Psoas muscle (tissue), 7 donors: ENCODE measurements at regions not wholly inside any gene's neighbourhood (a gene's known extent, or its start where the extent isn't known, plus 50 kb on each side); places are given as distances from the start of the nearest gene placed in this dataset.

Experiments used
- ATAC-seq, 4 donors: fragments of 200-7000 bp; cut with Tn5 transposase; one replicate each; pipeline ENCODE4 v1.9.1; 2020; ENCODE audit warnings: moderate library complexity in 3 of 4, mild to moderate bottlenecking in 2 of 4
- DNase-seq, 2 donors: peaks; one replicate each; pipeline ENCODE4 v3.0.0-alpha.2; 2020
- H3K27ac ChIP-seq: fragments of 200-600 bp; one replicate; pipeline ENCODE4 v1.8.0; 2022
- H3K27me3 ChIP-seq, 3 donors: fragments of 200-600 bp in 1 of 3; one replicate each; pipeline versions ENCODE4 v1.6.1 to v1.8.0; 2013 to 2022; ENCODE audit warnings: low read length in 2 of 3, mild to moderate bottlenecking in 2 of 3, moderate library complexity in 1 of 3; ENCODE audit not compliant: insufficient read depth in 3 of 3
- H3K36me3 ChIP-seq, 2 donors: fragments of 200-600 bp in 1 of 2; one replicate each; pipeline versions ENCODE4 v1.6.1 to v1.8.0; 2013 to 2022; ENCODE audit warnings: low read depth in 1 of 2, mild to moderate bottlenecking in 1 of 2, moderate library complexity in 1 of 2; ENCODE audit not compliant: insufficient read depth in 1 of 2
- H3K4me1 ChIP-seq: fragments of 200-600 bp; one replicate; pipeline ENCODE4 v1.8.0; 2022
- H3K4me3 ChIP-seq: fragments of 200-600 bp; one replicate; pipeline ENCODE4 v1.8.0; 2022; ENCODE audit warnings: mild to moderate bottlenecking
- H3K9me3 ChIP-seq: fragments of 200-600 bp; one replicate; pipeline ENCODE4 v1.8.0; 2022
- WGBS, 3 donors: extraction: QIAGEN DNeasy Blood & Tissue Kit; methylation state at CpG; one replicate each; pipeline versions ENCODE4 v1.1.6 to v1.1.7; 2013; 5-methylcytosine and 5-hydroxymethylcytosine counted together
- intact Hi-C, 2 donors: fragments of 100-400 bp; cut with DNase I; formaldehyde crosslinking; loops; one replicate each; pipeline versions ENCODE4 v1.11.0 to v1.14.2; 2022
- TF ChIP-seq, protein P1 (sequence below): fragments of 200-600 bp; IDR thresholded peaks from one replicate; pipeline ENCODE4 v1.8.0; 2022; ENCODE audit warnings: antibody characterized with exemption
- donor health status: healthy with polysubstance abuse.
- donor health status: DM: no; HTN: no; CAD: no; lungs with moderate emphysema.
- donor health status: Bipolar disorder and iron deficiency.
- donor health status: healthy.
- donor health status: DM: yes; HTN: yes; CAD: no.
- donor health status: DM: no; HTN: no; CAD: no.
- donor health status: DM: yes; HTN: yes; CAD: no.

DNA sequence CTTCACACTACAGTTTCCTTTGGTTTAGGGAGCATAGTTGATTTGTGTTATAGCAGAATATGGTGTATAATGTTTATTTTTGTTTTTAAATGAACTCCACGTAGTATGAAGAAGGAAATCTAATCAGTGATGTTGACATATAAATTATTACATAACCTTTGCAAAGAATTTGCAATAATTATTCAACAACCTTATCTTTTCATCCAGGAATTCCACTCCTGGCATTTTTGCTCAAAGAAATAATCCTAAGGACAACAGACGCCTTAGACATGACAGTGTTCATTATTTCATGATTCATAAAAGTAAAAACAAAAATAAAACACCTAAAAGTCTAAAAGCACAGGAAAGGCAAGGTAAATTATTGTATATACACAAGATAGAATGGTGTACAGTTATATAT lies 229.2 kb downstream of the EPM2A start:
- DNase-seq = no peak
- TF ChIP-seq, protein P1, sequence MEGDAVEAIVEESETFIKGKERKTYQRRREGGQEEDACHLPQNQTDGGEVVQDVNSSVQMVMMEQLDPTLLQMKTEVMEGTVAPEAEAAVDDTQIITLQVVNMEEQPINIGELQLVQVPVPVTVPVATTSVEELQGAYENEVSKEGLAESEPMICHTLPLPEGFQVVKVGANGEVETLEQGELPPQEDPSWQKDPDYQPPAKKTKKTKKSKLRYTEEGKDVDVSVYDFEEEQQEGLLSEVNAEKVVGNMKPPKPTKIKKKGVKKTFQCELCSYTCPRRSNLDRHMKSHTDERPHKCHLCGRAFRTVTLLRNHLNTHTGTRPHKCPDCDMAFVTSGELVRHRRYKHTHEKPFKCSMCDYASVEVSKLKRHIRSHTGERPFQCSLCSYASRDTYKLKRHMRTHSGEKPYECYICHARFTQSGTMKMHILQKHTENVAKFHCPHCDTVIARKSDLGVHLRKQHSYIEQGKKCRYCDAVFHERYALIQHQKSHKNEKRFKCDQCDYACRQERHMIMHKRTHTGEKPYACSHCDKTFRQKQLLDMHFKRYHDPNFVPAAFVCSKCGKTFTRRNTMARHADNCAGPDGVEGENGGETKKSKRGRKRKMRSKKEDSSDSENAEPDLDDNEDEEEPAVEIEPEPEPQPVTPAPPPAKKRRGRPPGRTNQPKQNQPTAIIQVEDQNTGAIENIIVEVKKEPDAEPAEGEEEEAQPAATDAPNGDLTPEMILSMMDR = no peak
- no peak for ATAC-seq
- Histone ChIP-seq H3K4me1 (peaks cover 12% of the 10 kb centered on the region), H3K27ac (no peak overlapping the region), H3K9me3 (peaks cover 18% of the 10 kb centered on the region), H3K36me3 (no peaks in the 10 kb centered on the region), H3K27me3 (no peaks in the 10 kb centered on the region), H3K4me3 (no peak overlapping the region)
- intact Hi-C loops = no loop called here
- WGBS, 3 donors = 40 to 58% (median 43%) methylated on average over 2 of the region's 2 CpGs

DNA sequence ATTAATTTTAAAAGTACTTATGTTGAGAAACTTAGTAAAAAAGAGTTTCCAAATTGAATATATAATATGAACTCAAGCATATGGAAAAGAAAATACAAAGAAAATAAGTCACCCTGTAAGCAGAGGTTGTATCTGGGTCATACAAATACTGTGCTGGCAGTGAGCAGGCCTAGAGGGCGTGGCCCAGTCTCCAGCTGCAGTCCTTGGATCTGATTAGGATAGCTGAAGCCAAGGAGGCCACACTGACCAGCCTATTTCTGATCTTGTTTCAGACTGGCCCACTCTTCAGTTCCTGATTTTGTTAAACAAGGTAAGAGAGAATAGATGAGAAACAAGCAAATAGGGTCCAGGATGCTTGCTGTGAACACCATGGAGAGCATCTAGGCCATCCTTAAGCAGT lies 228.8 kb downstream of the EPM2A start:
- TF ChIP-seq, protein P1 = no peak
- H3K4me1 ChIP-seq = peaks cover 12% of the 10 kb centered on the region
- 0 to 31% (median 2%) methylated on average over 1 of the region's 1 CpG for WGBS, 3 donors
- no peak overlapping the region for H3K27ac ChIP-seq
- DNase-seq = peak in 1 of 2 donors; percentile 72
- H3K4me3 ChIP-seq = no peak overlapping the region
- peaks cover 19% of the 10 kb centered on the region for H3K9me3 ChIP-seq
- no peaks in the 10 kb centered on the region for H3K27me3 ChIP-seq
- peak in 3 of 4 donors; percentile 87 to 95 (median 91) for ATAC-seq
- intact Hi-C loops = no loop called here
- H3K36me3 ChIP-seq = no peaks in the 10 kb centered on the region

DNA sequence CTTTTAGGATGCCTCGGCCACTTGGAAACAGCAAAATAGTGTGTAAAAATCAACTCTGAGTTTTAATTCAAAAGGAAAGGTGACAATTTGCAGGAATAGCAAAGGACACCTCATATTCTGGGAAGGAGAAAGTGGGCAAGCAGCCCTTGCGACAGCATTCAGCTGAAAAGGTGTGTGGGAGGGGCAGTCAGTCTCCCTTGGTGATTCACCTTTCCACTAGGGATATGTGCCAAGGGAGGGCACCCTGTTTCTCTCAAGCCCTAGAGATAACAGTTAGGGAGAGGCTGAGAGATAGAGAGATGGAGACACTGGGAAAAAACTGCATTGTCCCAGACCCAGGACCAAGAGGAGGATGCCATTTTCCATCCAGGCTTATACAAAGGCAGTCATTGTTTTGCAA lies 228.1 kb downstream of the EPM2A start:
- intact Hi-C loops = no loop called here
- ATAC-seq = no peak
- TF ChIP-seq, protein P1 = no peak
- peaks cover 19% of the 10 kb centered on the region for H3K9me3 ChIP-seq
- no peak for DNase-seq
- H3K27ac ChIP-seq = no peak overlapping the region
- no peak overlapping the region for H3K4me3 ChIP-seq
- H3K27me3 ChIP-seq = no peaks in the 10 kb centered on the region
- 93 to 97% (median 96%) methylated on average over 2 of the region's 2 CpGs for WGBS, 3 donors
- H3K4me1 ChIP-seq = peaks cover 12% of the 10 kb centered on the region
- no peaks in the 10 kb centered on the region for H3K36me3 ChIP-seq

DNA sequence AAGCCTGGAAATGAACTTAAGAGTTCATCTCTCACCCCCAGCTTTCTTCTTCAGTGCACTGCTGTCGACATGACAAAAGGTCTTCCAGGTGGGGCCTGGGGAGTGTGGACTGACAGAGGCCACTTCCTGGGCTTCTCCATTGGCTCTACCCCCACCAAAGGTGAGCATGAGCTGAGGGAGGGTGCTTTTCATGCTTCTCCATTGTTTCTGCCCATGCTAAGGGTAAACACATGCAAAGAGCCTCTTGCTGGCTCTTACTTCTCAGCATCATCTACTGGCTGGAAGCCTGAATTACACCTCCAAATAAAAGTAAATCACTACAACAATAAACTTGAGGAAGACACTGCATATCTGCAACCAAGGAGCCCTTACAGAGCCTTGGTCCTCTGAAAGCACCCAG lies 227.2 kb downstream of the EPM2A start:
- no peaks in the 10 kb centered on the region for H3K36me3 ChIP-seq
- DNase-seq = no peak
- peaks cover 12% of the 10 kb centered on the region for H3K4me1 ChIP-seq
- peaks cover 19% of the 10 kb centered on the region for H3K9me3 ChIP-seq
- H3K27me3 ChIP-seq = no peaks in the 10 kb centered on the region
- TF ChIP-seq, protein P1 = no peak
- ATAC-seq = no peak
- 67 to 81% (median 75%) methylated on average over 1 of the region's 1 CpG for WGBS, 3 donors
- H3K27ac ChIP-seq = no peak overlapping the region
- intact Hi-C loops = no loop called here
- H3K4me3 ChIP-seq = no peak overlapping the region

DNA sequence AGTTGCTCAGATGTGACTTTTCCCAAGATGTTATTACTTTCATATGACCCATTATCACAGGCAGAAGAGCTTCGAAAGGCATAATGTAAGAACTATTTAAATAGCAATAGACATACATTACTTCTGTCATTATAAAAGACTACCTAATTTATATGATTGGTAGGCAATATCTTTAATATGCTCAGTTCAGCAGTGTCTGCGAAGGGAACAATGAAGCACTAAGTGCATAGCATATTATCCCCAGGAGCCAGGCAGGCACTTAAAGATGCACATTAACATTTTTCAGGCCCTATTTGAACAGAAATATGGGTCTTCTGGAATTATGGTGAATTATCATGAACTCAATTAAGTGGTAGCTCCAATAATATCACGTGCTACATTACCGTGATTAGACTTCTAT lies 217.8 kb downstream of the EPM2A start:
- ATAC-seq (no peak), DNase-seq (no peak)
- intact Hi-C loops = no loop called here
- H3K9me3 ChIP-seq = no peaks in the 10 kb centered on the region
- WGBS, 3 donors = 82 to 95% (median 91%) methylated on average over 4 of the region's 4 CpGs
- no peaks in the 10 kb centered on the region for H3K36me3 ChIP-seq
- H3K4me3 ChIP-seq = no peak overlapping the region
- H3K27ac ChIP-seq = no peak overlapping the region
- H3K27me3 ChIP-seq = no peaks in the 10 kb centered on the region
- no peaks in the 10 kb centered on the region for H3K4me1 ChIP-seq
- TF ChIP-seq, protein P1 = no peak
